Fibroblast of villous mesenchyme (primary cell): ENCODE measurements at regions not wholly inside any gene's neighbourhood (a gene's known extent, or its start where the extent isn't known, plus 50 kb on each side); places are given as distances from the start of the nearest gene placed in this dataset.
A peak's percentile ranks its signal among the peaks of the same experiment; 100 is the strongest.

Experiments
- DNase-seq: peaks from one replicate; pipeline ENCODE4 v3.0.0-alpha.2; 2010; ENCODE audit warnings: low read depth
- H3K4me3 ChIP-seq: 2 replicates; pipeline ENCODE4 v1.5.1; 2011; ENCODE audit warnings: low read depth, mild to moderate bottlenecking, low read length
- TF ChIP-seq, protein P1 (sequence below): IDR thresholded peaks from 2 replicates; pipeline ENCODE4 v1.5.1; 2012; ENCODE audit warnings: low read depth, mild to moderate bottlenecking, low read length; ENCODE audit not compliant: insufficient read depth

- TF ChIP-seq, protein P1, sequence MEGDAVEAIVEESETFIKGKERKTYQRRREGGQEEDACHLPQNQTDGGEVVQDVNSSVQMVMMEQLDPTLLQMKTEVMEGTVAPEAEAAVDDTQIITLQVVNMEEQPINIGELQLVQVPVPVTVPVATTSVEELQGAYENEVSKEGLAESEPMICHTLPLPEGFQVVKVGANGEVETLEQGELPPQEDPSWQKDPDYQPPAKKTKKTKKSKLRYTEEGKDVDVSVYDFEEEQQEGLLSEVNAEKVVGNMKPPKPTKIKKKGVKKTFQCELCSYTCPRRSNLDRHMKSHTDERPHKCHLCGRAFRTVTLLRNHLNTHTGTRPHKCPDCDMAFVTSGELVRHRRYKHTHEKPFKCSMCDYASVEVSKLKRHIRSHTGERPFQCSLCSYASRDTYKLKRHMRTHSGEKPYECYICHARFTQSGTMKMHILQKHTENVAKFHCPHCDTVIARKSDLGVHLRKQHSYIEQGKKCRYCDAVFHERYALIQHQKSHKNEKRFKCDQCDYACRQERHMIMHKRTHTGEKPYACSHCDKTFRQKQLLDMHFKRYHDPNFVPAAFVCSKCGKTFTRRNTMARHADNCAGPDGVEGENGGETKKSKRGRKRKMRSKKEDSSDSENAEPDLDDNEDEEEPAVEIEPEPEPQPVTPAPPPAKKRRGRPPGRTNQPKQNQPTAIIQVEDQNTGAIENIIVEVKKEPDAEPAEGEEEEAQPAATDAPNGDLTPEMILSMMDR, result no peak
- DNase-seq, result no peak
- H3K4me3 ChIP-seq, result no peak overlapping the region
Observed at GRCh38 chr14:85445151-85445795, 84.7 kb upstream of the FLRT2 start.

DNA sequence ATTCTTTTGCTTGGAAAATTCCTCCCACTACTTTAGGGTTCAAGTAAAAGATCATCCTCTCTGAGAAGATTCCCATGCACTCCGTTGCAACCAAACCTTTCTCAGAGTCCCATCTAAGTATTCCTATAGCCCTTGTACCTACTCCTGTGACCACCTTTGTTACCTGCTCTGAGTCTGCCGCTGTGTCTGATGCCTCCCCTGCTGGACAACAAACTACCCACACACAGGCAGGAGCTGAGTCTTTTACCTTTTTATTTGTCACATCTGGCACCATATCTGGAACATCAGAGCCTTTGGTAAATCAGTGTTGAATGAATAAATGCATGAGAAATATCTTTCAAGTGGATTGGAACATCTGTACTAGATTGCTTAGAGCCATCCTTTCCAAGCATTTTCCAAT lies 82.1 kb upstream of the FLRT2 start:
- no peak overlapping the region for H3K4me3 ChIP-seq
- TF ChIP-seq, protein P1, result no peak
- no peak for DNase-seq

GRCh38 chr14:85451421-85451820 lies 78.5 kb upstream of the FLRT2 start:
- DNase-seq, result no peak
- H3K4me3 ChIP-seq, result no peak overlapping the region
- TF ChIP-seq, protein P1, result no peak

DNA sequence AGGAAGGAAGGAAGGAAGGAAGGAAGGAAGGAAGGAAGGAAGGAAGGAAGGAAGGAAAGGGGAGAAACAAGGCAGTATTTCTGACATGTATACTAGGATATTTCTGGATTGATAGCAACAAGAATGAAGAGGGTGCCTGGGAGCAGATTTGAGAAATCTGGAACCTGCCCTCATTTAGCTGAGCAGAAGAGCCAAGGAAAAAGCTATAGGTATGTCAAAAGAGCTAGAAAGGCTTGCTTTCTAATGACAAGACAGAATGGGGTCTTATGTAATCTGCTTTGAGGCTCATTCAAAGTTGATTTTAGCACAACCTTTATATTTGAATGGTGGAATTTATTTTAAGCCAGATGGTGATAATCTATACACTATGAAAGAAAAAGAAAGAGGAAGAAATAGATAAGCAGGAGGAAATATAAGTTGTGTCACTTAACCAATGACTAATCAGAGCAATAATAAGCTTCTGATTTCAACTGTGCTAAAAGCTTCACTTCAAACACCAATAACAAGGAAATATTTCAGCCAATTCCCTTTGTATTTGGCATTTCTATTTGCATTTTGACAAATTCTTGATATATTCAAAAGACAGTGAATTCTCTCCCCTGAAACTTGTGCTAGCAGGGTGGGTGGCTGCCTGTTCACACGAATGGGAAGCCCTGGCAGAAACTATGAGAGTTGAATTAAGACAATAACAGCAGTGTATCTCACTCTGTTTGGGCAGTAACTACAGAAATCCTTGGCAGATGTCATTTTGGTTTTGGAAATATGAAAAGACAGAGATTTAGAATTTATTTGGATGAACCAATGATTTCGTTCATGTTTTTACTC lies 76.3 kb upstream of the FLRT2 start:
- DNase-seq, result no peak
- TF ChIP-seq, protein P1, result no peak
- H3K4me3 ChIP-seq, result no peak overlapping the region

- no peak overlapping the region for H3K4me3 ChIP-seq
- no peak for DNase-seq
- TF ChIP-seq, protein P1, result no peak
Observed at GRCh38 chr14:85454226-85454813, 75.6 kb upstream of the FLRT2 start.

DNA sequence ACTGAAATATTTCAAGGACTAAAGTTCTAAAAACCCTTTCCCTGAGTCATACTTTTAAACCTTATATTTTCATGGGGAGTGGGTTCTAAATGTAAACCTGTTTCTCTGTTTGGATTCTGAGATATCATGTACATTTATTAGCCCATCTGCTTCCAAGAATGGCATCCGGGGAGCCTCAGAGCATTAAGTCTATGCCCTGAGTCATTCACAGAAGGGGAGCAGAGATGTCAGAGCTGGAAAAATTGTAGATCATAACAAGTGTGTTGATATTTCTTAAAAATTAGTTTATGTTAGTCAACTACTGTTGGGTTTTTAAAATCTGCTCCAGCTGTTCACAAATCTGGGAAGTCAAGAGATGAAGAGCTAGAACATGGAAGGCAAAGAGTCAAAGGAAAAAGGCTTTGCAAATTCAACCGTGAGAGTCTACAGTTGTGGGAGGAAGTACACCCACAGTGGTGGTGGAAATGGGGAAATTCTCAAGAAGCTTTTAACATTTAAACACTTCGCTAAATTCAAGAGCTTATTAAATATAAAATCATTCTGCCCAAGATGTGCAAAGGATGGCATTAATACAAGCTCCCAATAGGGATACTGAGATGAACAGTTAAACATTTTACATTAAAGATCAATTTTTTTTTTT lies 70.5 kb upstream of the FLRT2 start:
- no peak overlapping the region for H3K4me3 ChIP-seq
- peak; percentile 85 for DNase-seq
- TF ChIP-seq, protein P1, result no peak
